HepG2 (cell line): ENCODE measurements at regions not wholly inside any gene's neighbourhood (a gene's known extent, or its start where the extent isn't known, plus 50 kb on each side); places are given as distances from the start of the nearest gene placed in this dataset.
"Not testable (repeated sequence)": the region's sequence is repeated elsewhere in the genome, so short reads cannot be mapped to it uniquely, and the experiment has no call there.

ENCODE experiments used
- ATAC-seq: fragments of 200-7000 bp; cut with Tn5 transposase; 3 replicates; pipeline ENCODE4 v1.9.1; 2020; ENCODE audit warnings: mild to moderate bottlenecking, moderate library complexity
- BruUV-seq: library from RNA; stranded (reverse); fragments of 400-500 nt; replicated peaks from 2 replicates; lab custom pipeline; 2021; lab: Mats Ljungman, UMichigan
- CTCF ChIA-PET: fragments of 300-600 bp; formaldehyde crosslinking; extraction: SDS; loops from one replicate; lab custom pipeline; 2021; ENCODE audit warnings: low total read pairs, inconsistent platforms, low intra/inter-chr PET ratio; lab: Yijun Ruan, JAX
- POLR2A ChIA-PET: fragments of 350-600 bp; sonication (Branson Sonifier 250); formaldehyde crosslinking; loops from one replicate; lab custom pipeline; 2020; ENCODE audit warnings: antibody characterized with exemption, inconsistent platforms; lab: Yijun Ruan, JAX
- DNase-seq: peaks from one replicate; pipeline ENCODE4 v3.0.0-alpha.2; 2015; ENCODE audit warnings: low spot score
- FAIRE-seq: peaks from 3 replicates; lab custom pipeline; 2011; peaks lifted over from hg19 to GRCh38; lab: Jason Lieb, UNC
- H2AFZ ChIP-seq: one replicate; pipeline ENCODE4 v1.6.1; 2011; ENCODE audit warnings: low read length, inconsistent platforms
- H3K27ac ChIP-seq: fragments of 300-600 bp; 3 replicates; pipeline ENCODE4 v1.8.0; 2011; ENCODE audit warnings: mixed run types, mild to moderate bottlenecking, mixed read lengths, low read length, inconsistent platforms; ENCODE audit not compliant: insufficient read depth; ENCODE audit errors: extremely low read length
- H3K27me3 ChIP-seq, 2 experiments: fragments of 200-600 bp in 1 of 2; 2 replicates in 1 of 2; 3 replicates in 1 of 2; pipeline versions ENCODE4 v1.6.0 to v1.8.0; 2011; ENCODE audit warnings: low read length in 2 of 2, mild to moderate bottlenecking in 2 of 2, moderate library complexity in 2 of 2, inconsistent platforms in 1 of 2; ENCODE audit not compliant: insufficient read depth in 2 of 2, control insufficient read depth in 1 of 2
- H3K36me3 ChIP-seq, 2 experiments: fragments of 200-600 bp in 1 of 2; replicated peaks in 1 of 2; 2 replicates in 1 of 2; 3 replicates in 1 of 2; pipeline versions ENCODE4 v1.5.1 to v1.8.0; 2011; ENCODE audit warnings: low read length in 2 of 2, inconsistent platforms in 1 of 2; ENCODE audit not compliant: insufficient read depth in 2 of 2, control insufficient read depth in 1 of 2
- H3K4me1 ChIP-seq: 2 replicates; pipeline ENCODE4 v1.5.1; 2012; ENCODE audit warnings: low read length, inconsistent platforms; ENCODE audit not compliant: insufficient read depth
- H3K4me2 ChIP-seq: 2 replicates; pipeline ENCODE4 v1.6.0; 2011; ENCODE audit warnings: low read depth, low read length, inconsistent platforms
- H3K4me3 ChIP-seq, 3 experiments: fragments of 200-600 bp in 1 of 3; sonication (generic), shearing (Covaris generic) in 1 of 3; replicated peaks in 1 of 3; 2 replicates each; pipeline ENCODE4 v1.5.1; 2011 to 2016; ENCODE audit warnings: low read length in 3 of 3, inconsistent platforms in 2 of 3, low read depth in 2 of 3, mild to moderate bottlenecking in 2 of 3, control low read depth in 1 of 3, mixed read lengths in 1 of 3; ENCODE audit not compliant: insufficient read depth in 1 of 3
- H3K79me2 ChIP-seq: one replicate; pipeline ENCODE4 v1.6.1; 2011; ENCODE audit warnings: low read length, inconsistent platforms; ENCODE audit not compliant: insufficient read depth
- H3K9ac ChIP-seq: 2 replicates; pipeline ENCODE4 v1.6.0; 2011; ENCODE audit warnings: mild to moderate bottlenecking, low read depth, low read length, inconsistent platforms; ENCODE audit not compliant: insufficient read depth
- H3K9me3 ChIP-seq: 2 replicates; pipeline ENCODE4 v1.5.1; 2012; ENCODE audit warnings: mild to moderate bottlenecking, low read length
- H4K20me1 ChIP-seq: 2 replicates; pipeline ENCODE4 v1.6.0; 2011; ENCODE audit warnings: inconsistent platforms, mild to moderate bottlenecking, low read length, moderate library complexity; ENCODE audit not compliant: insufficient read depth
- ATM ChIP-seq: fragments of 450-650 bp; IDR thresholded peaks from 2 replicates; pipeline ENCODE4 v1.7.1; 2017; ENCODE audit warnings: mild to moderate bottlenecking, borderline replicate concordance
- FOXK2 ChIP-seq: fragments of 450-650 bp; IDR thresholded peaks from 2 replicates; pipeline ENCODE4 v1.6.1; 2016
- JUNB ChIP-seq: sonication (generic); formaldehyde crosslinking; IDR thresholded peaks from 2 replicates; pipeline ENCODE4 v1.8.0; 2022; ENCODE audit warnings: missing genetic modification reagents, mild to moderate bottlenecking, borderline replicate concordance
- MNT ChIP-seq: fragments of 450-650 bp; IDR thresholded peaks from 2 replicates; pipeline ENCODE4 v1.6.1; 2016
- NBN ChIP-seq: fragments of 450-650 bp; conservative IDR thresholded peaks from 2 replicates; pipeline ENCODE4 v1.6.1; 2017
- NONO ChIP-seq, 2 experiments: fragments of 450-650 bp in 1 of 2; sonication (generic) in 1 of 2; formaldehyde crosslinking in 1 of 2; IDR thresholded peaks in 1 of 2; conservative IDR thresholded peaks in 1 of 2; 2 replicates each; pipeline versions ENCODE4 v1.6.1 to v1.8.0; 2017 to 2022; ENCODE audit warnings: mild to moderate bottlenecking in 1 of 2, missing genetic modification reagents in 1 of 2, moderate library complexity in 1 of 2
- SCMH1 ChIP-seq: sonication (generic); formaldehyde crosslinking; IDR thresholded peaks from 2 replicates; pipeline ENCODE4 v1.9.0; 2021; ENCODE audit warnings: missing genetic modification reagents, mild to moderate bottlenecking, borderline replicate concordance
- ZNF282 ChIP-seq: fragments of 450-650 bp; IDR thresholded peaks from 2 replicates; pipeline ENCODE4 v1.6.1; 2018; ENCODE audit not compliant: partially characterized antibody
- WGBS: methylation state at CpG from one replicate; pipeline ENCODE4 v1.1.6; 2017; ENCODE audit warnings: low lambda C conversion rate; 5-methylcytosine and 5-hydroxymethylcytosine counted together
- in situ Hi-C: cut with HindIII; loops from 2 replicates; pipeline ENCODE4 v1.10.0; 2017; ENCODE audit warnings: low pct_unique_long_range_greater_than_20kb; ENCODE audit not compliant: extremely low pct_ligation_motif_present
- intact Hi-C: fragments of 100-400 bp; cut with micrococcal nuclease; formaldehyde crosslinking; loops from one replicate; pipeline ENCODE4 v1.10.0; 2022; ENCODE audit not compliant: unreplicated experiment

GRCh38 chr21:10417551-10418002 is 103.8 kb upstream of the TPTE start:
- CTCF ChIA-PET; H3K4me1 ChIP-seq; DNase-seq; FAIRE-seq; H3K27ac ChIP-seq; H2AFZ ChIP-seq; POLR2A ChIA-PET; H3K36me3 ChIP-seq; H3K4me3 ChIP-seq; H3K4me2 ChIP-seq; BruUV-seq; ATAC-seq; intact Hi-C loops; in situ Hi-C loops; H3K9ac ChIP-seq; H3K79me2 ChIP-seq; H4K20me1 ChIP-seq; H3K27me3 ChIP-seq; TF ChIP-seq NONO (CRISPR knock-in tag; conservative IDR thresholded peaks at IDR 0.05): not testable (repeated sequence)
- TF ChIP-seq MNT: peak; percentile 12; the same call in 1 of the 2 replicates
- TF ChIP-seq ATM: peak; percentile 60; the same call in 1 of the 2 replicates
- 0 out of 2 replicates have a peak, but pooled peaks have one; percentile 79 for TF ChIP-seq NONO (IDR thresholded peaks at IDR 0.05)
- 0 out of 2 replicates have a peak, but pooled peaks have one; percentile 72 for TF ChIP-seq SCMH1 (CRISPR knock-in tag)
- 0 out of 2 replicates have a peak, but pooled peaks have one; percentile 10 for TF ChIP-seq FOXK2
- TF ChIP-seq NBN: 0 out of 2 replicates have a peak, but pooled peaks have one; percentile 20
- 0 out of 2 replicates have a peak, but pooled peaks have one; percentile 25 for TF ChIP-seq JUNB
- peak; percentile 45 for TF ChIP-seq ZNF282
- H3K9me3 ChIP-seq: peaks cover 98% of the 10 kb centered on the region
- WGBS: 15% methylated on average over 12 of the region's 12 CpGs
